HL-60 (cell line): ENCODE measurements at regions not wholly inside any gene's neighbourhood (a gene's known extent, or its start where the extent isn't known, plus 50 kb on each side); places are given as distances from the start of the nearest gene placed in this dataset.

Experiments
- DNase-seq, 2 experiments: peaks; one replicate each; pipeline ENCODE4 v3.0.0-alpha.2; 2010 to 2020; ENCODE audit warnings: low read depth in 1 of 2, low spot score in 1 of 2
- H3K27ac ChIP-seq: fragments of 250-450 bp; sonication (Bioruptor Pico); replicated peaks from 2 replicates; pipeline ENCODE4 v1.5.1; 2020; ENCODE audit warnings: mild to moderate bottlenecking, moderate library complexity
- H3K27me3 ChIP-seq: fragments of 250-450 bp; sonication (Bioruptor Pico); 2 replicates; pipeline ENCODE4 v1.5.1; 2021; ENCODE audit warnings: mild to moderate bottlenecking, moderate library complexity; ENCODE audit not compliant: insufficient read depth, poor library complexity, severe bottlenecking
- H3K4me3 ChIP-seq: replicated peaks from 2 replicates; pipeline ENCODE4 v1.5.1; 2011; ENCODE audit warnings: mild to moderate bottlenecking, control low read depth, low read length; ENCODE audit not compliant: insufficient read depth
- CTCF ChIP-seq: IDR thresholded peaks from one replicate; pipeline ENCODE4 v1.5.1; 2011; ENCODE audit warnings: low read length, control low read depth, inconsistent platforms; ENCODE audit not compliant: insufficient read depth
- GABPA ChIP-seq: IDR thresholded peaks from 2 replicates; pipeline ENCODE4 v1.6.1; 2012; ENCODE audit warnings: low read depth
- POLR2AphosphoS5 ChIP-seq: IDR thresholded peaks from 2 replicates; pipeline ENCODE4 v1.6.1; 2012; ENCODE audit warnings: low read depth
- REST ChIP-seq: IDR thresholded peaks from 2 replicates; pipeline ENCODE4 v1.6.1; 2012; ENCODE audit warnings: low read depth; ENCODE audit not compliant: insufficient replicate concordance
- SPI1 ChIP-seq: IDR thresholded peaks from 2 replicates; pipeline ENCODE4 v1.6.1; 2012; ENCODE audit warnings: low read depth, mild to moderate bottlenecking, borderline replicate concordance

GRCh38 chrX:63511361-63511760 is 160.2 kb upstream of the SPIN4 start:
- no peak for DNase-seq
- TF ChIP-seq CTCF = no peak
- TF ChIP-seq POLR2AphosphoS5 = no peak
- TF ChIP-seq GABPA = no peak
- no peak for TF ChIP-seq REST
- TF ChIP-seq SPI1 = no peak
- no peak overlapping the region for H3K27ac ChIP-seq
- H3K4me3 ChIP-seq = no peak overlapping the region
- no peaks in the 10 kb centered on the region for H3K27me3 ChIP-seq

- DNase-seq = no peak
- no peak overlapping the region for H3K4me3 ChIP-seq
- H3K27me3 ChIP-seq = no peaks in the 10 kb centered on the region
- TF ChIP-seq POLR2AphosphoS5 (no peak), SPI1 (no peak), REST (no peak), GABPA (no peak), CTCF (no peak)
- H3K27ac ChIP-seq = no peak overlapping the region
Measured at GRCh38 chrX:63508668-63509067, 157.5 kb upstream of the SPIN4 start.

GRCh38 chrX:63506320-63506719 is 155.2 kb upstream of the SPIN4 start:
- TF ChIP-seq CTCF (no peak), SPI1 (no peak), POLR2AphosphoS5 (no peak), REST (no peak), GABPA (no peak)
- no peak overlapping the region for H3K4me3 ChIP-seq
- H3K27me3 ChIP-seq = no peaks in the 10 kb centered on the region
- no peak overlapping the region for H3K27ac ChIP-seq
- no peak for DNase-seq
